Uterus (tissue), 3 donors: ENCODE measurements at regions not wholly inside any gene's neighbourhood (a gene's known extent, or its start where the extent isn't known, plus 50 kb on each side); places are given as distances from the start of the nearest gene placed in this dataset.

Experiments used
- DNase-seq, 2 donors: peaks; one replicate each; pipeline ENCODE4 v3.0.0-alpha.2; 2019 to 2020
- H3K27ac ChIP-seq, 2 donors: fragments of 200-600 bp; sonication (generic); 1 replicate in 1 of 2; 2 replicates in 1 of 2; pipeline ENCODE4 v1.5.1; 2016 to 2018
- H3K27me3 ChIP-seq, 2 donors: fragments of 200-600 bp; sonication (generic); one replicate each; pipeline ENCODE4 v1.5.1; 2018 to 2019; ENCODE audit warnings: control low read depth in 1 of 2
- H3K36me3 ChIP-seq, 2 donors: fragments of 200-600 bp; sonication (generic); one replicate each; pipeline ENCODE4 v1.5.1; 2019; ENCODE audit warnings: control low read depth in 1 of 2
- H3K4me1 ChIP-seq, 2 donors: fragments of 200-600 bp; sonication (generic); one replicate each; pipeline ENCODE4 v1.5.1; 2018 to 2019; ENCODE audit warnings: control low read depth in 1 of 2
- H3K4me3 ChIP-seq, 2 donors: fragments of 200-600 bp; sonication (generic); 1 replicate in 1 of 2; 2 replicates in 1 of 2; pipeline ENCODE4 v1.5.1; 2018 to 2019; ENCODE audit warnings: mild to moderate bottlenecking in 1 of 2
- H3K9me3 ChIP-seq, 2 donors: fragments of 200-600 bp; sonication (generic); one replicate each; pipeline ENCODE4 v1.5.1; 2019; ENCODE audit warnings: control low read depth in 1 of 2
- CTCF ChIP-seq, 4 experiments: fragments of 200-600 bp in 2 of 4; fragments of 450-650 bp in 2 of 4; sonication (generic) in 2 of 4; IDR thresholded peaks; one replicate each; pipeline ENCODE4 v1.5.1; 2016 to 2019; ENCODE audit warnings: antibody characterized with exemption in 4 of 4, mild to moderate bottlenecking in 2 of 4, moderate library complexity in 1 of 4
- POLR2A ChIP-seq, 2 donors: fragments of 450-650 bp; IDR thresholded peaks; one replicate each; pipeline ENCODE4 v1.6.1; 2016; ENCODE audit warnings: antibody characterized with exemption in 2 of 2, mild to moderate bottlenecking in 1 of 2, moderate library complexity in 1 of 2
- intact Hi-C: fragments of 100-400 bp; cut with DNase I; formaldehyde crosslinking; loops from one replicate; pipeline ENCODE4 v1.15.1; 2023; ENCODE audit warnings: low total_unique reads
- donor health status: DM: yes; HTN: yes; CAD: no.

- no peak for DNase-seq
- H3K36me3 ChIP-seq: no peaks in the 10 kb centered on the region
- no peaks in the 10 kb centered on the region for H3K4me1 ChIP-seq
- H3K27ac ChIP-seq: no peak overlapping the region
- no peak overlapping the region for H3K4me3 ChIP-seq
- TF ChIP-seq POLR2A (IDR thresholded peaks at IDR 0.05) (no peak), CTCF (IDR thresholded peaks at IDR 0.05) (no peak)
- no peaks in the 10 kb centered on the region for H3K9me3 ChIP-seq
- no peaks in the 10 kb centered on the region for H3K27me3 ChIP-seq
- intact Hi-C loops: no loop called here
These were observed 911.7 kb upstream of the TMEM132C start for GRCh38 chr12:127355061-127355841.

GRCh38 chr12:127358888-127359287 lies 908.1 kb upstream of the TMEM132C start:
- intact Hi-C loops: no loop called here
- DNase-seq: no peak

GRCh38 chr12:127360580-127360979 lies 906.4 kb upstream of the TMEM132C start:
- intact Hi-C loops: no loop called here
- DNase-seq: no peak
- Histone ChIP-seq H3K4me1 (no peaks in the 10 kb centered on the region), H3K27me3 (no peaks in the 10 kb centered on the region), H3K9me3 (no peaks in the 10 kb centered on the region), H3K27ac (no peak overlapping the region), H3K36me3 (no peaks in the 10 kb centered on the region), H3K4me3 (no peak overlapping the region)
- no peak for TF ChIP-seq POLR2A (IDR thresholded peaks at IDR 0.05)

More at GRCh38 chr12:127358888-127359287, 908.1 kb upstream of the TMEM132C start:
- Histone ChIP-seq H3K4me1 (no peaks in the 10 kb centered on the region), H3K36me3 (no peaks in the 10 kb centered on the region), H3K27me3 (no peaks in the 10 kb centered on the region), H3K4me3 (no peak overlapping the region), H3K9me3 (no peaks in the 10 kb centered on the region), H3K27ac (no peak overlapping the region)
- no peak for TF ChIP-seq CTCF (IDR thresholded peaks at IDR 0.05)
- TF ChIP-seq POLR2A (IDR thresholded peaks at IDR 0.05): no peak

- DNase-seq: no peak
- no peak overlapping the region for H3K4me3 ChIP-seq
- intact Hi-C loops: no loop called here
- H3K4me1 ChIP-seq: no peaks in the 10 kb centered on the region
- H3K27me3 ChIP-seq: no peaks in the 10 kb centered on the region
- TF ChIP-seq CTCF (IDR thresholded peaks at IDR 0.05) (no peak), POLR2A (IDR thresholded peaks at IDR 0.05) (no peak)
- H3K36me3 ChIP-seq: no peaks in the 10 kb centered on the region
- no peak overlapping the region for H3K27ac ChIP-seq
- H3K9me3 ChIP-seq: no peaks in the 10 kb centered on the region
These were observed 904.8 kb upstream of the TMEM132C start for GRCh38 chr12:127362121-127362520.

GRCh38 chr12:127363392-127363791 lies 903.6 kb upstream of the TMEM132C start:
- H3K27ac ChIP-seq: no peak overlapping the region
- H3K27me3 ChIP-seq: no peaks in the 10 kb centered on the region
- TF ChIP-seq POLR2A (IDR thresholded peaks at IDR 0.05) (no peak), CTCF (IDR thresholded peaks at IDR 0.05) (no peak)
- no peaks in the 10 kb centered on the region for H3K36me3 ChIP-seq
- DNase-seq: no peak
- H3K4me1 ChIP-seq: no peaks in the 10 kb centered on the region
- intact Hi-C loops: no loop called here
- H3K4me3 ChIP-seq: no peak overlapping the region
- no peaks in the 10 kb centered on the region for H3K9me3 ChIP-seq
